ENCODE measurements at regions not wholly inside any gene's neighbourhood (a gene's known extent, or its start where the extent isn't known, plus 50 kb on each side); places are given as distances from the start of the nearest gene placed in this dataset.

- H3K4me3 ChIP-seq (replicated peaks in 1 of 2; ENCODE audit: low read depth in 1 of 2, low read length in 2 of 2) = no peak overlapping the region
- H3K4me1 ChIP-seq (ENCODE audit: control insufficient read depth in 1 of 2, insufficient read depth in 2 of 2, low read length in 2 of 2) = no peaks in the 10 kb centered on the region
- no peaks in the 10 kb centered on the region for H3K9me2 ChIP-seq (ENCODE audit: insufficient read depth)
- no peaks in the 10 kb centered on the region for H3K36me3 ChIP-seq (ENCODE audit: control insufficient read depth in 1 of 2, insufficient read depth in 2 of 2, low read length in 2 of 2)
- ATAC-seq (no peak), DNase-seq (ENCODE audit: low read depth, low spot score) (no peak)
- no peaks in the 10 kb centered on the region for H3K9me3 ChIP-seq (ENCODE audit: control insufficient read depth in 1 of 2, insufficient read depth in 1 of 2, low read depth in 1 of 2, low read length in 2 of 2)
- H3K27ac ChIP-seq (ENCODE audit: low read depth, low read length) = no peak overlapping the region
- H4K20me1 ChIP-seq (ENCODE audit: insufficient read depth) = no peaks in the 10 kb centered on the region
- H3K9ac ChIP-seq (ENCODE audit: low read length) = no peak overlapping the region
- intact Hi-C loops (cut with micrococcal nuclease) = no loop called here
- RAD21 ChIA-PET (ENCODE audit: low non-redundant PET in 1 of 2, low total read pairs in 2 of 2, uncharacterized antibody in 2 of 2, unreplicated experiment in 2 of 2) = no interaction called here
- BruUV-seq (replicated peaks) = no TSS peak
- no peak overlapping the region for H3K4me2 ChIP-seq (ENCODE audit: low read length)
- TF ChIP-seq TCF7L2 (IDR thresholded peaks at IDR 0.05; ENCODE audit: borderline replicate concordance, extremely low read depth, insufficient read depth, insufficient read length) (no peak), ELF1 (IDR thresholded peaks at IDR 0.05; ENCODE audit: borderline replicate concordance, low read depth) (no peak), FOSL1 (IDR thresholded peaks at IDR 0.05; ENCODE audit: low read depth) (no peak), ZFX (IDR thresholded peaks at IDR 0.05) (no peak), RAD21 (IDR thresholded peaks at IDR 0.05; ENCODE audit: low read depth) (no peak), EZH2phosphoT487 (IDR thresholded peaks at IDR 0.05; ENCODE audit: borderline replicate concordance) (no peak)
- H2AFZ ChIP-seq (ENCODE audit: low read depth, low read length, poor library complexity, severe bottlenecking) = no peak overlapping the region
- no peaks in the 10 kb centered on the region for H3K79me2 ChIP-seq (ENCODE audit: insufficient read depth, low read length)
- CTCF ChIA-PET = no interaction called here
- POLR2A ChIA-PET = no interaction called here
- 0 out of 2 replicates have a peak, but pooled peaks cover 7% of the 10 kb centered on the region for H3K27me3 ChIP-seq (ENCODE audit: insufficient read depth, low read length)
Measured at GRCh38 chr7:32145911-32146310, 75.7 kb upstream of the PDE1C start.

- no TSS peak for BruUV-seq (replicated peaks)
- H3K79me2 ChIP-seq (ENCODE audit: insufficient read depth, low read length) = no peaks in the 10 kb centered on the region
- 0 out of 2 replicates have a peak, but pooled peaks cover 6% of the 10 kb centered on the region for H3K27me3 ChIP-seq (ENCODE audit: insufficient read depth, low read length)
- TF ChIP-seq JUND (IDR thresholded peaks at IDR 0.05) (no peak), RAD21 (IDR thresholded peaks at IDR 0.05; ENCODE audit: low read depth) (no peak), CTCF (IDR thresholded peaks at IDR 0.05 in 2 of 3, conservative IDR thresholded peaks at IDR 0.05 in 1 of 3; ENCODE audit: borderline replicate concordance in 1 of 3, insufficient read depth in 1 of 3, low read depth in 2 of 3, low read length in 2 of 3) (no peak), POLR2AphosphoS5 (IDR thresholded peaks at IDR 0.05; ENCODE audit: low read depth, low read length) (no peak), ELF1 (IDR thresholded peaks at IDR 0.05; ENCODE audit: borderline replicate concordance, low read depth) (no peak), FOSL1 (IDR thresholded peaks at IDR 0.05; ENCODE audit: low read depth) (no peak), SP1 (IDR thresholded peaks at IDR 0.05; ENCODE audit: low read depth) (no peak), YY1 (IDR thresholded peaks at IDR 0.05; ENCODE audit: extremely low read depth, insufficient replicate concordance, low read depth, low read length) (no peak), SIN3A (IDR thresholded peaks at IDR 0.05; ENCODE audit: low read depth) (no peak), EGR1 (IDR thresholded peaks at IDR 0.05; ENCODE audit: low read depth) (no peak), SRF (IDR thresholded peaks at IDR 0.05; ENCODE audit: low read depth) (no peak), CBX3 (IDR thresholded peaks at IDR 0.05; ENCODE audit: low read depth) (no peak), CEBPB (IDR thresholded peaks at IDR 0.05; ENCODE audit: low read depth) (no peak), ZFX (IDR thresholded peaks at IDR 0.05) (no peak)
- TF ChIP-seq, protein P1, sequence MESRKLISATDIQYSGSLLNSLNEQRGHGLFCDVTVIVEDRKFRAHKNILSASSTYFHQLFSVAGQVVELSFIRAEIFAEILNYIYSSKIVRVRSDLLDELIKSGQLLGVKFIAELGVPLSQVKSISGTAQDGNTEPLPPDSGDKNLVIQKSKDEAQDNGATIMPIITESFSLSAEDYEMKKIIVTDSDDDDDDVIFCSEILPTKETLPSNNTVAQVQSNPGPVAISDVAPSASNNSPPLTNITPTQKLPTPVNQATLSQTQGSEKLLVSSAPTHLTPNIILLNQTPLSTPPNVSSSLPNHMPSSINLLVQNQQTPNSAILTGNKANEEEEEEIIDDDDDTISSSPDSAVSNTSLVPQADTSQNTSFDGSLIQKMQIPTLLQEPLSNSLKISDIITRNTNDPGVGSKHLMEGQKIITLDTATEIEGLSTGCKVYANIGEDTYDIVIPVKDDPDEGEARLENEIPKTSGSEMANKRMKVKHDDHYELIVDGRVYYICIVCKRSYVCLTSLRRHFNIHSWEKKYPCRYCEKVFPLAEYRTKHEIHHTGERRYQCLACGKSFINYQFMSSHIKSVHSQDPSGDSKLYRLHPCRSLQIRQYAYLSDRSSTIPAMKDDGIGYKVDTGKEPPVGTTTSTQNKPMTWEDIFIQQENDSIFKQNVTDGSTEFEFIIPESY (IDR thresholded peaks at IDR 0.05; ENCODE audit: extremely low read depth, insufficient replicate concordance, low read length) = no peak
- TF ChIP-seq, protein P2, sequence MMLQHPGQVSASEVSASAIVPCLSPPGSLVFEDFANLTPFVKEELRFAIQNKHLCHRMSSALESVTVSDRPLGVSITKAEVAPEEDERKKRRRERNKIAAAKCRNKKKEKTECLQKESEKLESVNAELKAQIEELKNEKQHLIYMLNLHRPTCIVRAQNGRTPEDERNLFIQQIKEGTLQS (IDR thresholded peaks at IDR 0.05) = no peak
- no peak for DNase-seq (ENCODE audit: low read depth, low spot score)
- H3K9me2 ChIP-seq (ENCODE audit: insufficient read depth) = no peaks in the 10 kb centered on the region
- ATAC-seq = no peak
- no peak overlapping the region for H3K4me3 ChIP-seq (replicated peaks in 1 of 2; ENCODE audit: low read depth in 1 of 2, low read length in 2 of 2)
- H3K9ac ChIP-seq (ENCODE audit: low read length) = no peak overlapping the region
- no peaks in the 10 kb centered on the region for H3K4me1 ChIP-seq (ENCODE audit: control insufficient read depth in 1 of 2, insufficient read depth in 2 of 2, low read length in 2 of 2)
- H2AFZ ChIP-seq (ENCODE audit: low read depth, low read length, poor library complexity, severe bottlenecking) = no peak overlapping the region
- no peaks in the 10 kb centered on the region for H3K36me3 ChIP-seq (ENCODE audit: control insufficient read depth in 1 of 2, insufficient read depth in 2 of 2, low read length in 2 of 2)
- no peak overlapping the region for H3K4me2 ChIP-seq (ENCODE audit: low read length)
- CTCF ChIA-PET = no interaction called here
- POLR2A ChIA-PET = no interaction called here
- no peaks in the 10 kb centered on the region for H3K9me3 ChIP-seq (ENCODE audit: control insufficient read depth in 1 of 2, insufficient read depth in 1 of 2, low read depth in 1 of 2, low read length in 2 of 2)
- RAD21 ChIA-PET (ENCODE audit: low non-redundant PET in 1 of 2, low total read pairs in 2 of 2, uncharacterized antibody in 2 of 2, unreplicated experiment in 2 of 2) = no interaction called here
- intact Hi-C loops (cut with micrococcal nuclease) = no loop called here
- no peak overlapping the region for H3K27ac ChIP-seq (ENCODE audit: low read depth, low read length)
- no peaks in the 10 kb centered on the region for H4K20me1 ChIP-seq (ENCODE audit: insufficient read depth)
Measured at GRCh38 chr7:32144676-32145075, 74.5 kb upstream of the PDE1C start.

All from HCT116 (cell line).